ENCODE measurements at regions not wholly inside any gene's neighbourhood (a gene's known extent, or its start where the extent isn't known, plus 50 kb on each side); places are given as distances from the start of the nearest gene placed in this dataset.

DNA sequence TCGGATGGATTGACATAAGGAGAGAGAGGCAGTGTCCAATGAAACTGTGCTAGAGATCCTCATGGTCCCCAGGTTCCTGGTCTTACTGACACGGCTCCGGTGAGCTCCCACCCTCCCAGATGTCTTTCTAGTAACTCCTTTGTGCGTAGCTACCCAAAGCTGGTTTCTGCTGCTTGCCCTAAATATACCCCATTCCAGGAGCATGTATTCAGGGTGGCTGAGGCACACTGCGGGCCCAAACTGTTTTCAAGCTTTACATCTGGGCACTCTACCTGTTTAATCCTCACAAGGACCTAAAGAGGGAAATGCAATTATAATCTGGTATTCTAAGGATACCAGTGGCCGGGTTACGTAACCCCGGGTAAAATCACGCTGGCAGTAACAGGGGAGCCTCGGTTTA is 161.2 kb upstream of the NSMCE3 start (continued):
- no peak for TF ChIP-seq CREB1 (IDR thresholded peaks at IDR 0.05)

GRCh38 chr15:29430124-29430523 is 160.5 kb upstream of the NSMCE3 start:
- Histone ChIP-seq H3K27me3 (replicated peaks in 1 of 4; ENCODE audit: control insufficient read depth in 3 of 4, extremely low read depth in 1 of 4, insufficient read depth in 3 of 4, low read length in 3 of 4) (no peaks in the 10 kb centered on the region), H3K23me2 (ENCODE audit: low read depth, low read length) (no peaks in the 10 kb centered on the region), H3K18ac (ENCODE audit: extremely low read depth, low read length) (no peak overlapping the region), H3K4ac (replicated peaks; ENCODE audit: insufficient read length, low read depth, low read length) (no peak overlapping the region), H3K4me3 (ENCODE audit: extremely low read depth in 1 of 4, insufficient read depth in 2 of 4, low read depth in 3 of 4, low read length in 4 of 4) (no peak overlapping the region), H2BK15ac (ENCODE audit: low read length) (no peak overlapping the region), H3K9me3 (ENCODE audit: insufficient read depth in 2 of 2, low read depth in 1 of 2, low read length in 1 of 2) (0 out of 4 replicates have a peak, but pooled peaks cover 0 to 2% of the 10 kb centered on the region in 2 experiments), H2AK5ac (ENCODE audit: low read depth, low read length) (no peak overlapping the region), H2BK5ac (ENCODE audit: low read depth, low read length) (no peak overlapping the region), H4K91ac (replicated peaks; ENCODE audit: insufficient read length, low read length) (no peak overlapping the region), H3K79me2 (ENCODE audit: control insufficient read depth in 1 of 2, insufficient read depth in 2 of 2, low read length in 2 of 2) (no peaks in the 10 kb centered on the region), H4K8ac (ENCODE audit: extremely low read depth, insufficient read depth, low read length) (no peak overlapping the region), H3K23ac (ENCODE audit: insufficient read length) (no peak overlapping the region), H2BK120ac (replicated peaks; ENCODE audit: low read depth, low read length) (no peak overlapping the region), H3K9ac (replicated peaks in 1 of 4; ENCODE audit: extremely low read depth in 1 of 4, low read depth in 3 of 4, low read length in 3 of 4) (no peak overlapping the region), H4K5ac (ENCODE audit: insufficient read length, low read depth, low read length) (no peak overlapping the region), H3K14ac (ENCODE audit: insufficient read length) (no peak overlapping the region), H3K27ac (ENCODE audit: low read depth, low read length) (no peak overlapping the region), H3K4me2 (ENCODE audit: insufficient read depth in 1 of 2, low read depth in 2 of 2, low read length in 2 of 2) (no peak overlapping the region), H3K4me1 (replicated peaks in 1 of 4; ENCODE audit: control insufficient read depth in 3 of 4, insufficient read depth in 4 of 4, low read length in 3 of 4) (peaks cover 0 to 5% (median 2%) of the 10 kb centered on the region in 4 experiments; a peak in 3 of 7 replicates), H4K20me1 (replicated peaks in 1 of 2; ENCODE audit: control insufficient read depth in 1 of 2, insufficient read depth in 2 of 2, low read length in 2 of 2) (no peaks in the 10 kb centered on the region), H3K79me1 (ENCODE audit: low read depth, low read length) (peaks cover 4% of the 10 kb centered on the region), H2BK12ac (ENCODE audit: low read depth, low read length) (no peak overlapping the region), H3K56ac (replicated peaks; ENCODE audit: insufficient read length, low read depth, low read length) (no peak overlapping the region), H3K36me3 (ENCODE audit: control insufficient read depth in 2 of 4, insufficient read depth in 4 of 4, low read length in 3 of 4) (no peaks in the 10 kb centered on the region), H2BK20ac (ENCODE audit: low read length) (no peak overlapping the region), H2AFZ (ENCODE audit: low read length) (no peak overlapping the region)
- no peak for TF ChIP-seq EP300 (IDR thresholded peaks at IDR 0.05; ENCODE audit: borderline replicate concordance in 1 of 2, low read depth in 2 of 2, low read length in 2 of 2)
- TF ChIP-seq KDM1A (IDR thresholded peaks at IDR 0.05; ENCODE audit: borderline replicate concordance, low read length): no peak
- no peak for TF ChIP-seq CREB1 (IDR thresholded peaks at IDR 0.05)
- TF ChIP-seq SIX5 (IDR thresholded peaks at IDR 0.05; ENCODE audit: low read depth, low read length): no peak
- no peak for TF ChIP-seq BACH1 (IDR thresholded peaks at IDR 0.05; ENCODE audit: low read length)
- TF ChIP-seq CHD1 (IDR thresholded peaks at IDR 0.05; ENCODE audit: low read depth, low read length): no peak
- TF ChIP-seq NRF1 (IDR thresholded peaks at IDR 0.05; ENCODE audit: low read depth, low read length): no peak
- no peak for TF ChIP-seq TAF1 (IDR thresholded peaks at IDR 0.05; ENCODE audit: low read depth, low read length)
- POLR2A ChIA-PET (ENCODE audit: partially characterized antibody): no interaction called here
- WGBS, 2 experiments (ENCODE audit: extremely low coverage in 1 of 2, insufficient coverage in 1 of 2, insufficient read length in 1 of 2, insufficient replicate concordance in 2 of 2, low coverage in 1 of 2, low lambda C conversion rate in 2 of 2, missing lambda C conversion rate in 1 of 2): 92% methylated on average over 4 of the region's 4 CpGs; no CpG with 5 or more reads in 1 of the 2 experiments
- FAIRE-seq (no peak), DNase-seq (ENCODE audit: low read depth in 1 of 2, low spot score in 2 of 2) (no peak)
- CTCF ChIA-PET (ENCODE audit: partially characterized antibody): no interaction called here

Measured in H1 (cell line).